ACHN (cell line): ENCODE measurements at regions not wholly inside any gene's neighbourhood (a gene's known extent, or its start where the extent isn't known, plus 50 kb on each side); places are given as distances from the start of the nearest gene placed in this dataset.
A peak's percentile ranks its signal among the peaks of the same experiment; 100 is the strongest.

Source experiments
- DNase-seq: peaks from one replicate; pipeline ENCODE4 v3.0.0-alpha.2; 2015
- in situ Hi-C: cut with HindIII; loops from 2 replicates; pipeline ENCODE4 v1.10.0; 2017; ENCODE audit warnings: low sequenced_read_pairs, low pct_ligation_motif_present, low pct_unique_long_range_greater_than_20kb

- peak; percentile 72 for DNase-seq
- in situ Hi-C loops = no loop called here
Measured at GRCh38 chr3:107235928-107236315, 141.3 kb upstream of the CCDC54 start.

GRCh38 chr3:107236655-107237337, 140.4 kb upstream of the CCDC54 start:
- in situ Hi-C loops = no loop called here
- no peak for DNase-seq

- no peak for DNase-seq
- in situ Hi-C loops = no loop called here
Measured at GRCh38 chr3:107238787-107239186, 138.5 kb upstream of the CCDC54 start.

- in situ Hi-C loops = no loop called here
- no peak for DNase-seq
Measured at GRCh38 chr3:107239703-107240102, 137.5 kb upstream of the CCDC54 start.

GRCh38 chr3:107240183-107241091, 136.8 kb upstream of the CCDC54 start:
- in situ Hi-C loops = no loop called here

GRCh38 chr3:107241217-107241616, 136.0 kb upstream of the CCDC54 start:
- DNase-seq = peak; percentile 15
- in situ Hi-C loops = no loop called here

More at GRCh38 chr3:107240183-107241091, 136.8 kb upstream of the CCDC54 start:
- peak; percentile 75 for DNase-seq

- in situ Hi-C loops = no loop called here
- no peak for DNase-seq
Measured at GRCh38 chr3:107242579-107242978, 134.7 kb upstream of the CCDC54 start.

GRCh38 chr3:107247116-107247515, 130.1 kb upstream of the CCDC54 start:
- no peak for DNase-seq
- in situ Hi-C loops = no loop called here

GRCh38 chr3:107249132-107249531, 128.1 kb upstream of the CCDC54 start:
- in situ Hi-C loops = no loop called here
- DNase-seq = no peak

GRCh38 chr3:107250221-107250620, 127.0 kb upstream of the CCDC54 start:
- DNase-seq = no peak
- in situ Hi-C loops = no loop called here

GRCh38 chr3:107251819-107252218, 125.4 kb upstream of the CCDC54 start:
- no peak for DNase-seq
- in situ Hi-C loops = no loop called here

- in situ Hi-C loops = no loop called here
- no peak for DNase-seq
Measured at GRCh38 chr3:107256963-107257362, 120.3 kb upstream of the CCDC54 start.

GRCh38 chr3:107258300-107258699, 118.9 kb upstream of the CCDC54 start:
- DNase-seq = no peak
- in situ Hi-C loops = no loop called here

- in situ Hi-C loops = no loop called here
- no peak for DNase-seq
Measured at GRCh38 chr3:107260207-107260606, 117.0 kb upstream of the CCDC54 start.

GRCh38 chr3:107263269-107264021, 113.8 kb upstream of the CCDC54 start:
- in situ Hi-C loops = no loop called here
- DNase-seq = no peak

- DNase-seq = no peak
- in situ Hi-C loops = no loop called here
Measured at GRCh38 chr3:107264888-107265287, 112.4 kb upstream of the CCDC54 start.

GRCh38 chr3:107265526-107265925, 111.7 kb upstream of the CCDC54 start:
- in situ Hi-C loops = no loop called here
- DNase-seq = no peak

- in situ Hi-C loops = no loop called here
- DNase-seq = no peak
Measured at GRCh38 chr3:107268469-107268868, 108.8 kb upstream of the CCDC54 start.

GRCh38 chr3:107269136-107269535, 108.1 kb upstream of the CCDC54 start:
- DNase-seq = no peak
- in situ Hi-C loops = no loop called here
